ENCODE measurements at regions not wholly inside any gene's neighbourhood (a gene's known extent, or its start where the extent isn't known, plus 50 kb on each side); places are given as distances from the start of the nearest gene placed in this dataset.

GRCh38 chr13:72523049-72523448 is 204.4 kb downstream of the MZT1 start:
- Histone ChIP-seq H3K79me2 (ENCODE audit: control insufficient read depth, insufficient read depth, low read length, poor library complexity) (no peaks in the 10 kb centered on the region), H2BK120ac (ENCODE audit: insufficient read depth, low read length, poor library complexity) (no peak overlapping the region), H4K12ac (ENCODE audit: low read depth, low read length) (no peak overlapping the region), H4K91ac (ENCODE audit: low read depth, low read length) (no peak overlapping the region), H3K27me3 (ENCODE audit: insufficient read depth, low read length) (no peaks in the 10 kb centered on the region), H2BK5ac (ENCODE audit: low read depth, low read length, poor library complexity) (no peak overlapping the region), H3K4me1 (ENCODE audit: control insufficient read depth in 1 of 2, insufficient read depth in 2 of 2, low read length in 2 of 2) (no peaks in the 10 kb centered on the region), H2BK12ac (ENCODE audit: low read length) (no peak overlapping the region), H2AK5ac (ENCODE audit: low read length) (no peak overlapping the region), H3K27ac (ENCODE audit: low read depth, low read length) (no peak overlapping the region), H3K9ac (ENCODE audit: low read length) (no peak overlapping the region), H4K8ac (ENCODE audit: low read depth, low read length) (no peak overlapping the region), H3K9me3 (ENCODE audit: insufficient read depth, low read depth, low read length) (no peaks in the 10 kb centered on the region), H3K36me3 (ENCODE audit: control insufficient read depth in 1 of 2, insufficient read depth in 2 of 2, low read length in 2 of 2) (no peaks in the 10 kb centered on the region), H3K18ac (ENCODE audit: low read length) (no peak overlapping the region), H3K14ac (ENCODE audit: low read length) (no peak overlapping the region), H3K4me3 (ENCODE audit: low read depth, low read length) (no peak overlapping the region), H3K79me1 (ENCODE audit: low read length) (no peaks in the 10 kb centered on the region), H3K4me2 (ENCODE audit: low read length) (no peak overlapping the region), H2AFZ (ENCODE audit: insufficient read depth, low read length, poor library complexity) (no peak overlapping the region), H3K23ac (ENCODE audit: low read length) (no peak overlapping the region), H3K4ac (ENCODE audit: low read depth, low read length) (no peak overlapping the region)
- WGBS (ENCODE audit: extremely low coverage, insufficient coverage, insufficient read length): no CpG with 5 or more reads among the region's 4 CpGs
- no peak for DNase-seq

- Histone ChIP-seq H3K79me1 (ENCODE audit: low read length) (no peaks in the 10 kb centered on the region), H3K4me1 (ENCODE audit: control insufficient read depth in 1 of 2, insufficient read depth in 2 of 2, low read length in 2 of 2) (no peaks in the 10 kb centered on the region), H3K27me3 (ENCODE audit: insufficient read depth, low read length) (no peaks in the 10 kb centered on the region), H3K79me2 (ENCODE audit: control insufficient read depth, insufficient read depth, low read length, poor library complexity) (no peaks in the 10 kb centered on the region), H3K36me3 (ENCODE audit: control insufficient read depth in 1 of 2, insufficient read depth in 2 of 2, low read length in 2 of 2) (no peaks in the 10 kb centered on the region), H3K14ac (ENCODE audit: low read length) (no peak overlapping the region), H3K4me2 (ENCODE audit: low read length) (no peak overlapping the region), H3K23ac (ENCODE audit: low read length) (no peak overlapping the region), H3K4ac (ENCODE audit: low read depth, low read length) (no peak overlapping the region), H3K9ac (ENCODE audit: low read length) (no peak overlapping the region), H2BK12ac (ENCODE audit: low read length) (no peak overlapping the region), H3K4me3 (ENCODE audit: low read depth, low read length) (no peak overlapping the region), H2AFZ (ENCODE audit: insufficient read depth, low read length, poor library complexity) (no peak overlapping the region), H2AK5ac (ENCODE audit: low read length) (no peak overlapping the region), H3K9me3 (ENCODE audit: insufficient read depth, low read depth, low read length) (no peaks in the 10 kb centered on the region), H4K12ac (ENCODE audit: low read depth, low read length) (no peak overlapping the region), H2BK5ac (ENCODE audit: low read depth, low read length, poor library complexity) (no peak overlapping the region), H4K8ac (ENCODE audit: low read depth, low read length) (no peak overlapping the region), H3K27ac (ENCODE audit: low read depth, low read length) (no peak overlapping the region), H3K18ac (ENCODE audit: low read length) (no peak overlapping the region), H4K91ac (ENCODE audit: low read depth, low read length) (no peak overlapping the region), H2BK120ac (ENCODE audit: insufficient read depth, low read length, poor library complexity) (no peak overlapping the region)
- no peak for DNase-seq
- WGBS (ENCODE audit: extremely low coverage, insufficient coverage, insufficient read length): no CpG with 5 or more reads among the region's 10 CpGs
These were observed 205.3 kb downstream of the MZT1 start for GRCh38 chr13:72521940-72522661.

GRCh38 chr13:72514146-72514545 is 213.3 kb downstream of the MZT1 start:
- no peak overlapping the region for H3K9ac ChIP-seq (ENCODE audit: low read length)
- H3K4me1 ChIP-seq (ENCODE audit: control insufficient read depth in 1 of 2, insufficient read depth in 2 of 2, low read length in 2 of 2): no peaks in the 10 kb centered on the region
- H3K36me3 ChIP-seq (ENCODE audit: control insufficient read depth in 1 of 2, insufficient read depth in 2 of 2, low read length in 2 of 2): no peaks in the 10 kb centered on the region
- H3K4ac ChIP-seq (ENCODE audit: low read depth, low read length): no peak overlapping the region
- no peaks in the 10 kb centered on the region for H3K27me3 ChIP-seq (ENCODE audit: insufficient read depth, low read length)
- H2BK120ac ChIP-seq (ENCODE audit: insufficient read depth, low read length, poor library complexity): no peak overlapping the region
- H2BK5ac ChIP-seq (ENCODE audit: low read depth, low read length, poor library complexity): no peak overlapping the region
- WGBS (ENCODE audit: extremely low coverage, insufficient coverage, insufficient read length): no CpG with 5 or more reads among the region's 1 CpG
- no peak for DNase-seq
- no peaks in the 10 kb centered on the region for H3K9me3 ChIP-seq (ENCODE audit: insufficient read depth, low read depth, low read length)
- H3K79me1 ChIP-seq (ENCODE audit: low read length): no peaks in the 10 kb centered on the region
- H3K4me2 ChIP-seq (ENCODE audit: low read length): no peak overlapping the region
- H3K27ac ChIP-seq (ENCODE audit: low read depth, low read length): no peak overlapping the region
- no peak overlapping the region for H4K91ac ChIP-seq (ENCODE audit: low read depth, low read length)
- no peak overlapping the region for H2AFZ ChIP-seq (ENCODE audit: insufficient read depth, low read length, poor library complexity)
- H3K4me3 ChIP-seq (ENCODE audit: low read depth, low read length): no peak overlapping the region
- no peak overlapping the region for H3K14ac ChIP-seq (ENCODE audit: low read length)
- no peak overlapping the region for H4K8ac ChIP-seq (ENCODE audit: low read depth, low read length)
- H2BK12ac ChIP-seq (ENCODE audit: low read length): no peak overlapping the region
- H3K18ac ChIP-seq (ENCODE audit: low read length): no peak overlapping the region
- H3K79me2 ChIP-seq (ENCODE audit: control insufficient read depth, insufficient read depth, low read length, poor library complexity): no peaks in the 10 kb centered on the region
- no peak overlapping the region for H4K12ac ChIP-seq (ENCODE audit: low read depth, low read length)
- no peak overlapping the region for H3K23ac ChIP-seq (ENCODE audit: low read length)
- H2AK5ac ChIP-seq (ENCODE audit: low read length): no peak overlapping the region

- no peak overlapping the region for H4K91ac ChIP-seq (ENCODE audit: low read depth, low read length)
- no peak overlapping the region for H3K4me3 ChIP-seq (ENCODE audit: low read depth, low read length)
- H3K4me1 ChIP-seq (ENCODE audit: control insufficient read depth in 1 of 2, insufficient read depth in 2 of 2, low read length in 2 of 2): no peaks in the 10 kb centered on the region
- no peak overlapping the region for H3K18ac ChIP-seq (ENCODE audit: low read length)
- H3K9ac ChIP-seq (ENCODE audit: low read length): no peak overlapping the region
- H3K14ac ChIP-seq (ENCODE audit: low read length): no peak overlapping the region
- H2AFZ ChIP-seq (ENCODE audit: insufficient read depth, low read length, poor library complexity): no peak overlapping the region
- no peak overlapping the region for H4K12ac ChIP-seq (ENCODE audit: low read depth, low read length)
- no peaks in the 10 kb centered on the region for H3K36me3 ChIP-seq (ENCODE audit: control insufficient read depth in 1 of 2, insufficient read depth in 2 of 2, low read length in 2 of 2)
- H3K27ac ChIP-seq (ENCODE audit: low read depth, low read length): no peak overlapping the region
- H3K4ac ChIP-seq (ENCODE audit: low read depth, low read length): no peak overlapping the region
- H3K9me3 ChIP-seq (ENCODE audit: insufficient read depth, low read depth, low read length): no peaks in the 10 kb centered on the region
- H3K23ac ChIP-seq (ENCODE audit: low read length): no peak overlapping the region
- H2BK5ac ChIP-seq (ENCODE audit: low read depth, low read length, poor library complexity): no peak overlapping the region
- H3K27me3 ChIP-seq (ENCODE audit: insufficient read depth, low read length): no peaks in the 10 kb centered on the region
- no peak overlapping the region for H4K8ac ChIP-seq (ENCODE audit: low read depth, low read length)
- no peak overlapping the region for H2BK120ac ChIP-seq (ENCODE audit: insufficient read depth, low read length, poor library complexity)
- H2BK12ac ChIP-seq (ENCODE audit: low read length): no peak overlapping the region
- H3K79me2 ChIP-seq (ENCODE audit: control insufficient read depth, insufficient read depth, low read length, poor library complexity): no peaks in the 10 kb centered on the region
- no peak overlapping the region for H3K4me2 ChIP-seq (ENCODE audit: low read length)
- DNase-seq: no peak
- no peak overlapping the region for H2AK5ac ChIP-seq (ENCODE audit: low read length)
- no peaks in the 10 kb centered on the region for H3K79me1 ChIP-seq (ENCODE audit: low read length)
- no CpG with 5 or more reads among the region's 7 CpGs for WGBS (ENCODE audit: extremely low coverage, insufficient coverage, insufficient read length)
These were observed 219.0 kb downstream of the MZT1 start for GRCh38 chr13:72508392-72508791.
